Thoracic aorta (tissue), 2 donors: ENCODE measurements at regions not wholly inside any gene's neighbourhood (a gene's known extent, or its start where the extent isn't known, plus 50 kb on each side); places are given as distances from the start of the nearest gene placed in this dataset.

Experiments used
- ATAC-seq: fragments of 150-250 bp; one replicate; pipeline ENCODE4 v1.8.0; 2017; ENCODE audit warnings: low read depth; ENCODE audit not compliant: insufficient number of reproducible peaks, low FRiP score
- DNase-seq: peaks from one replicate; pipeline ENCODE4 v3.0.0-alpha.2; 2020; ENCODE audit warnings: low spot score
- H3K27ac ChIP-seq, 2 donors: fragments of 200-600 bp; sonication (generic); 1 replicate in 1 of 2; 2 replicates in 1 of 2; pipeline ENCODE4 v1.5.1; 2016; ENCODE audit warnings: mild to moderate bottlenecking in 2 of 2, moderate library complexity in 2 of 2
- H3K27me3 ChIP-seq: fragments of 200-600 bp; sonication (generic); replicated peaks from 2 replicates; pipeline ENCODE4 v1.6.0; 2016; ENCODE audit warnings: mild to moderate bottlenecking; ENCODE audit not compliant: insufficient read depth
- H3K36me3 ChIP-seq: fragments of 200-600 bp; sonication (generic); one replicate; pipeline ENCODE4 v1.5.1; 2016
- H3K4me1 ChIP-seq, 2 donors: fragments of 200-600 bp; sonication (generic); 1 replicate in 1 of 2; 2 replicates in 1 of 2; pipeline versions ENCODE4 v1.5.1 to v1.6.0; 2016; ENCODE audit warnings: low read depth in 2 of 2, mild to moderate bottlenecking in 1 of 2; ENCODE audit not compliant: control insufficient read depth in 1 of 2
- H3K4me3 ChIP-seq: fragments of 200-600 bp; sonication (generic); 2 replicates; pipeline ENCODE4 v1.5.1; 2016; ENCODE audit warnings: mild to moderate bottlenecking
- H3K9me3 ChIP-seq: fragments of 200-600 bp; sonication (generic); 2 replicates; pipeline ENCODE4 v1.5.1; 2016
- CTCF ChIP-seq: fragments of 200-600 bp; sonication (generic); IDR thresholded peaks from one replicate; pipeline ENCODE4 v1.5.1; 2019; ENCODE audit warnings: antibody characterized with exemption

DNA sequence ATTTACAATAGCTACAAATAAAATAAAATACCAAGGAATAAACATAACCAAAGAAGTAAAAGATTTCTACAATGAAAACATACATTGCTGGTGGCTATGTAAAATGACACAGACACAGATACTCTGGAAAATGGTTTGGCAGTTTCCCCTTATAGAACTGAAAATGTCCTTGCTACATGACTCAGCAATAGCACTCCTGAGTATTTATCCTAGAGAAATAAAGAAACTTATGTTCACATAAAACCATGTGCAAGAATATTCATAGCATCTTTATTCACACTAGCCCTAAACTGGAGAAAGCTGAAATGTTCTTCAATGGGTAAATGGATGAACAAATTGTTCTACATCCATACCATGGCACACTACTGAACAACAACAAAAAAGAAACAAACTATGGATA is 100.2 kb upstream of the RFC3 start:
- no peak overlapping the region for H3K27ac ChIP-seq
- no peak for TF ChIP-seq CTCF
- no peaks in the 10 kb centered on the region for H3K9me3 ChIP-seq
- ATAC-seq (no peak), DNase-seq (no peak)
- no peaks in the 10 kb centered on the region for H3K27me3 ChIP-seq
- no peaks in the 10 kb centered on the region for H3K36me3 ChIP-seq
- peaks cover 12 to 16% of the 10 kb centered on the region in 2 donors for H3K4me1 ChIP-seq
- no peak overlapping the region for H3K4me3 ChIP-seq

GRCh38 chr13:33721724-33722123 is 96.2 kb upstream of the RFC3 start:
- Histone ChIP-seq H3K4me1 (peaks cover 21 to 26% of the 10 kb centered on the region in 2 donors), H3K27ac (peak overlapping the region; percentile 1 to 60), H3K9me3 (no peaks in the 10 kb centered on the region), H3K36me3 (no peaks in the 10 kb centered on the region), H3K27me3 (no peaks in the 10 kb centered on the region), H3K4me3 (no peak overlapping the region)
- no peak for TF ChIP-seq CTCF
- no peak for ATAC-seq
- DNase-seq = no peak

- no peak for ATAC-seq
- Histone ChIP-seq H3K36me3 (no peaks in the 10 kb centered on the region), H3K27me3 (no peaks in the 10 kb centered on the region), H3K4me3 (peak overlapping the region; percentile 3), H3K4me1 (peaks cover 21 to 26% of the 10 kb centered on the region in 2 donors), H3K9me3 (no peaks in the 10 kb centered on the region), H3K27ac (peak overlapping the region; percentile 1 to 60)
- no peak for DNase-seq
- no peak for TF ChIP-seq CTCF
Observed at GRCh38 chr13:33722216-33722915, 95.6 kb upstream of the RFC3 start.

GRCh38 chr13:33723365-33723764 is 94.6 kb upstream of the RFC3 start:
- no peak for ATAC-seq

More at GRCh38 chr13:33723365-33723764, 94.6 kb upstream of the RFC3 start:
- no peak for TF ChIP-seq CTCF
- H3K36me3 ChIP-seq = no peaks in the 10 kb centered on the region
- H3K9me3 ChIP-seq = no peaks in the 10 kb centered on the region
- no peaks in the 10 kb centered on the region for H3K27me3 ChIP-seq
- H3K4me3 ChIP-seq = no peak overlapping the region
- H3K4me1 ChIP-seq = peaks cover 21 to 26% of the 10 kb centered on the region in 2 donors
- H3K27ac ChIP-seq = peak overlapping the region; percentile 0 to 60
- no peak for DNase-seq
